GM12873 (cell line): ENCODE measurements at regions not wholly inside any gene's neighbourhood (a gene's known extent, or its start where the extent isn't known, plus 50 kb on each side); places are given as distances from the start of the nearest gene placed in this dataset.

Source experiments
- CTCF ChIP-seq: IDR thresholded peaks from 2 replicates; pipeline ENCODE4 v1.5.1; 2012; ENCODE audit warnings: low read depth, mild to moderate bottlenecking, moderate library complexity, low read length, control low read depth; ENCODE audit not compliant: insufficient read depth; ENCODE audit errors: missing control alignments

- TF ChIP-seq CTCF: no peak
Measured at GRCh38 chr1:47580451-47580995, 142.7 kb downstream of the FOXD2 start.

- no peak for TF ChIP-seq CTCF
Measured at GRCh38 chr1:47582891-47583608, 145.2 kb downstream of the FOXD2 start.

GRCh38 chr1:47584249-47584648 lies 146.4 kb downstream of the FOXD2 start:
- no peak for TF ChIP-seq CTCF

GRCh38 chr1:47585141-47585902 lies 147.5 kb downstream of the FOXD2 start:
- TF ChIP-seq CTCF: no peak

GRCh38 chr1:47587891-47588582 lies 150.2 kb downstream of the FOXD2 start:
- TF ChIP-seq CTCF: no peak

GRCh38 chr1:47590523-47591225 lies 152.8 kb downstream of the FOXD2 start:
- TF ChIP-seq CTCF: no peak
